A673 (cell line): ENCODE measurements at regions not wholly inside any gene's neighbourhood (a gene's known extent, or its start where the extent isn't known, plus 50 kb on each side); places are given as distances from the start of the nearest gene placed in this dataset.

Source experiments
- BruUV-seq: library from RNA; stranded (reverse); fragments of 400-500 nt; replicated peaks from 2 replicates; lab custom pipeline; 2021; lab: Mats Ljungman, UMichigan
- CTCF ChIA-PET: fragments of 300-600 bp; sonication (Branson Sonifier 250); formaldehyde crosslinking; loops from one replicate; lab custom pipeline; 2022; ENCODE audit warnings: antibody characterized with exemption; lab: Charles Lee
- POLR2A ChIA-PET: fragments of 300-600 bp; sonication (Branson Sonifier 250); formaldehyde crosslinking; loops from one replicate; lab custom pipeline; 2022; ENCODE audit warnings: antibody characterized with exemption; ENCODE audit not compliant: low non-redundant PET; lab: Charles Lee
- DNase-seq: peaks from one replicate; pipeline ENCODE4 v3.0.0-alpha.2; 2015; ENCODE audit warnings: low spot score
- H3K27ac ChIP-seq: fragments of 200-600 bp; sonication (generic); 2 replicates; pipeline ENCODE4 v1.5.1; 2016; ENCODE audit warnings: mixed run types, low read depth, mild to moderate bottlenecking, mixed read lengths, antibody characterized with exemption, low read length; ENCODE audit not compliant: poor library complexity, severe bottlenecking
- H3K27me3 ChIP-seq: fragments of 200-600 bp; sonication (generic); replicated peaks from 2 replicates; pipeline ENCODE4 v1.6.1; 2017; ENCODE audit warnings: mixed run types, low read depth, mild to moderate bottlenecking, mixed read lengths, antibody characterized with exemption, low read length; ENCODE audit not compliant: insufficient read depth, poor library complexity
- H3K36me3 ChIP-seq: fragments of 200-600 bp; sonication (generic); 2 replicates; pipeline ENCODE4 v1.6.1; 2016; ENCODE audit warnings: mixed run types, mild to moderate bottlenecking, mixed read lengths, antibody characterized with exemption, low read length; ENCODE audit not compliant: insufficient read depth, poor library complexity, severe bottlenecking
- H3K4me1 ChIP-seq: fragments of 200-600 bp; sonication (generic); 2 replicates; pipeline ENCODE4 v1.6.1; 2017; ENCODE audit warnings: mixed run types, mild to moderate bottlenecking, mixed read lengths, antibody characterized with exemption, low read length; ENCODE audit not compliant: insufficient read depth, poor library complexity, severe bottlenecking
- H3K4me3 ChIP-seq: fragments of 200-600 bp; sonication (generic); 2 replicates; pipeline ENCODE4 v1.5.1; 2016; ENCODE audit warnings: low read depth, mixed run types, mild to moderate bottlenecking, mixed read lengths, low read length; ENCODE audit not compliant: poor library complexity, severe bottlenecking
- H3K9me3 ChIP-seq: fragments of 200-600 bp; sonication (generic); 2 replicates; pipeline ENCODE4 v1.6.1; 2016; ENCODE audit warnings: mixed run types, low read depth, mild to moderate bottlenecking, mixed read lengths, antibody characterized with exemption, low read length; ENCODE audit not compliant: poor library complexity, severe bottlenecking
- EZH2 ChIP-seq: fragments of 200-600 bp; sonication (generic); IDR thresholded peaks from 2 replicates; pipeline ENCODE4 v1.6.1; 2017; ENCODE audit warnings: borderline replicate concordance, low read depth, mild to moderate bottlenecking, mixed read lengths, antibody characterized with exemption, low read length; ENCODE audit not compliant: poor library complexity, severe bottlenecking
- intact Hi-C: fragments of 100-400 bp; cut with micrococcal nuclease; formaldehyde crosslinking; loops from one replicate; pipeline ENCODE4 v1.10.0; 2022; ENCODE audit not compliant: unreplicated experiment
- TF ChIP-seq, protein P1 (sequence below): fragments of 300-800, 200-600 bp; sonication (generic); conservative IDR thresholded peaks from 2 replicates; pipeline ENCODE4 v1.5.1; 2017; ENCODE audit warnings: low read depth, mild to moderate bottlenecking, antibody characterized with exemption, low read length, moderate library complexity, mixed read lengths

GRCh38 chr12:124629789-124630480 is 62.5 kb upstream of the NCOR2 start:
- ChIA-PET POLR2A (no interaction called here), CTCF (interaction anchor here (0.6 kb wide), 2 partner anchors 21 to 30 kb away, joined by 3 read pairs; no protein-coding TSS in a partner anchor)
- no peak for DNase-seq
- intact Hi-C loops = no loop called here
- no peak for TF ChIP-seq EZH2
- TF ChIP-seq, protein P1, sequence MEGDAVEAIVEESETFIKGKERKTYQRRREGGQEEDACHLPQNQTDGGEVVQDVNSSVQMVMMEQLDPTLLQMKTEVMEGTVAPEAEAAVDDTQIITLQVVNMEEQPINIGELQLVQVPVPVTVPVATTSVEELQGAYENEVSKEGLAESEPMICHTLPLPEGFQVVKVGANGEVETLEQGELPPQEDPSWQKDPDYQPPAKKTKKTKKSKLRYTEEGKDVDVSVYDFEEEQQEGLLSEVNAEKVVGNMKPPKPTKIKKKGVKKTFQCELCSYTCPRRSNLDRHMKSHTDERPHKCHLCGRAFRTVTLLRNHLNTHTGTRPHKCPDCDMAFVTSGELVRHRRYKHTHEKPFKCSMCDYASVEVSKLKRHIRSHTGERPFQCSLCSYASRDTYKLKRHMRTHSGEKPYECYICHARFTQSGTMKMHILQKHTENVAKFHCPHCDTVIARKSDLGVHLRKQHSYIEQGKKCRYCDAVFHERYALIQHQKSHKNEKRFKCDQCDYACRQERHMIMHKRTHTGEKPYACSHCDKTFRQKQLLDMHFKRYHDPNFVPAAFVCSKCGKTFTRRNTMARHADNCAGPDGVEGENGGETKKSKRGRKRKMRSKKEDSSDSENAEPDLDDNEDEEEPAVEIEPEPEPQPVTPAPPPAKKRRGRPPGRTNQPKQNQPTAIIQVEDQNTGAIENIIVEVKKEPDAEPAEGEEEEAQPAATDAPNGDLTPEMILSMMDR = no peak
- Histone ChIP-seq H3K27me3 (no peaks in the 10 kb centered on the region), H3K9me3 (no peaks in the 10 kb centered on the region), H3K4me1 (peaks cover 13% of the 10 kb centered on the region), H3K27ac (no peak overlapping the region), H3K4me3 (no peak overlapping the region), H3K36me3 (no peaks in the 10 kb centered on the region)
- BruUV-seq = no TSS peak

GRCh38 chr12:124629117-124629516 is 61.7 kb upstream of the NCOR2 start:
- Histone ChIP-seq H3K27ac (no peak overlapping the region), H3K4me3 (no peak overlapping the region), H3K4me1 (peaks cover 13% of the 10 kb centered on the region), H3K9me3 (no peaks in the 10 kb centered on the region), H3K36me3 (no peaks in the 10 kb centered on the region), H3K27me3 (no peaks in the 10 kb centered on the region)
- intact Hi-C loops = no loop called here
- POLR2A ChIA-PET = no interaction called here
- DNase-seq = no peak
- BruUV-seq = no TSS peak
- CTCF ChIA-PET = no interaction called here
- no peak for TF ChIP-seq EZH2
- TF ChIP-seq, protein P1 = no peak

DNA sequence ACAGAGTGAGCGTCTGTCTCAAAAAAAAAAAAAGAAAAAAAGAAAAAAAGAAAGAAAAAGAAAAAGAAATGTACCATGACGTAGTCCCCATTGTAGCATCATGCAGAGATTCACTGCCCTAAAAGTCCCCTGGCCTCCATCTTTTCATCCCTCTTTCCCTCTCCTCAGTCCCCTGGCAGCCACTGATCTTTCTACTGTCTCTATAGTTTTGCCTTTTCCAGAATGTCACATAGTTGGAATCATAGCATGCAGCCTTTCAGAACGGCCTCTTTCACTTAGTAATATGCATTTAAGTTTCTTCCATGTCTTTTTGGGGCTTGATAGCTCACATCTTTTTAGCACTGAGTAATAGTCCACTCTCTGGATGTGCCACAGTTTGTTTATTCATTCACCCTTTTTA is 60.5 kb upstream of the NCOR2 start:
- no peak for TF ChIP-seq EZH2
- TF ChIP-seq, protein P1 = no peak
- POLR2A ChIA-PET = no interaction called here
- BruUV-seq = no TSS peak
- no peaks in the 10 kb centered on the region for H3K36me3 ChIP-seq
- peaks cover 5% of the 10 kb centered on the region for H3K4me1 ChIP-seq
- H3K27ac ChIP-seq = no peak overlapping the region
- H3K9me3 ChIP-seq = no peaks in the 10 kb centered on the region
- intact Hi-C loops = no loop called here
- CTCF ChIA-PET = no interaction called here
- no peak for DNase-seq
- no peaks in the 10 kb centered on the region for H3K27me3 ChIP-seq
- H3K4me3 ChIP-seq = no peak overlapping the region
